Femur (tissue), 1 donor: ENCODE measurements at regions not wholly inside any gene's neighbourhood (a gene's known extent, or its start where the extent isn't known, plus 50 kb on each side); places are given as distances from the start of the nearest gene placed in this dataset.
"Not testable (repeated sequence)": the region's sequence is repeated elsewhere in the genome, so short reads cannot be mapped to it uniquely, and the experiment has no call there.

Experiments
- DNase-seq: peaks from one replicate; pipeline ENCODE4 v3.0.0-alpha.2; 2017

DNA sequence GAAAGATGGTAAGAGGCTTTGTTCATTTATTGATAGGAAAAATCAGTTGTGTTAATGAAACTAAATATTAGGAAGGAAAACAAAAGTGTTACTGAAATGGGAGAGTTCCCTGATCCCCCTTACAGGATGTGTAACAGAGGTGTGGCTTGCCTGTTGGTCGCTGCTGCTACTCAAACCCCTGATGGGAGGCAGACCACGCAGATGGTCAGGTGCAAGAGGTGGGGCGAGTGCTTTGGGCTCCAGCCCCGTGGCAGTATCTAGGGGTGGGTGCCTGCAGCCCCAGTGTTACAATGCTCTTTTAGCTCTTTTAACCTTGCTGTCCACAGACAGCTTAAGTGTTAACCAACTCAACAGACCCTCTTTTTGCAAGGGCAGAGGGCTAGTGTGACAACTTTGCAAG is 319.6 kb upstream of the DCN start:
- no peak for DNase-seq

DNA sequence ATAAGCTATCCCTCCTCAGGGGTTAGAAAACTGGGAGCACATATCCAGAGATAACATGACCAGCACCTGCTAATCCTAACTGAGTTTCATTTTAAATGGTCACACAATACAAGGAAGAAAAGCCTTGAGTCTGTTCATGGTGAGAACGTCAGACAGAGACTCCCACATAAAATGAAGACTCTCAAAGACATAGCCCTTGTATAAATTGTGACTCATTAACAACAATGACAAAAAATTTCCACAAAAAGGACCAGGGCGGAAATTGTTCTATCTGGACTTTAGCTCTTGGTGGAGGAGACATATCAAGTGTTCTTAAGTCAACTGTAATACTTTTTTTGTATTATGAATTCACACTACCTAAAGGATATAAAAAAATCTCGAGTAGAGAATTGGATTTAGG is 313.7 kb upstream of the DCN start:
- no peak for DNase-seq

DNA sequence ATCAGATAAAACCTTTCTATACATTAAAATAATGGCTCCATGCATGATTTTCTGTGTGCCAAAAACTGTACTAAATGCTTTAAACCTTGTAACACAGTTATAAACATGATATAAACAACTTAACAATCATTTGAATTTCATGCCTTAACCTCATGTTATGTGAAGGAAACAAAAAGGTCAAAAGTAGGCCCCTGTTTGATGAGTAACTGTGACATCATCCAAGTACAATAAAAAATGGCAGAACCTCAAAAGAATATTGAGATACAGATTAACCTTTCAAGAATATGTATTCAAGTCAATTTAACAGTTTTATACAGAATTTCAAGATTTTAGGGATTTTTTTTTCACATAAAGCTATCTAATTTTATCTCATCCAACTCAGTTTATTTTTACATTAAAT is 310.7 kb upstream of the DCN start:
- DNase-seq, result no peak

DNA sequence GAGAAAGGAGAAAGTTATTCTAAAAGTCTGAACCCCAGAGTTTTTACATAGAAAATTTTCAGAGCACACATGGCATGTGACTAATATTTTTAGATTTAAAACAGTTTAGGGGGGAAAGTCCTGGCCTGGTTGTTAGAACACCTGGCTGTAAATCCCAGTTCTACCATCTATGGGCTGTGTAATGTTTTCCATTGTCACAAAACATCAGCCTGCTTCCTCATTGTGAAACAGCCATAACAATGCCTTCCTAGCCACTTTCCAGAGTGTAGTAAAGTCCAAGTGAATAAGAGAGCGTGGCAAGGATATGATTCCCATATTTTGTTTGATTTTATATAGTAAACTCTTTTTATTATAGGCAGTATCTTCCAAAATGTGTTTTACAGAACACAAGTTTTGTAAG is 310.0 kb upstream of the DCN start:
- no peak for DNase-seq

DNA sequence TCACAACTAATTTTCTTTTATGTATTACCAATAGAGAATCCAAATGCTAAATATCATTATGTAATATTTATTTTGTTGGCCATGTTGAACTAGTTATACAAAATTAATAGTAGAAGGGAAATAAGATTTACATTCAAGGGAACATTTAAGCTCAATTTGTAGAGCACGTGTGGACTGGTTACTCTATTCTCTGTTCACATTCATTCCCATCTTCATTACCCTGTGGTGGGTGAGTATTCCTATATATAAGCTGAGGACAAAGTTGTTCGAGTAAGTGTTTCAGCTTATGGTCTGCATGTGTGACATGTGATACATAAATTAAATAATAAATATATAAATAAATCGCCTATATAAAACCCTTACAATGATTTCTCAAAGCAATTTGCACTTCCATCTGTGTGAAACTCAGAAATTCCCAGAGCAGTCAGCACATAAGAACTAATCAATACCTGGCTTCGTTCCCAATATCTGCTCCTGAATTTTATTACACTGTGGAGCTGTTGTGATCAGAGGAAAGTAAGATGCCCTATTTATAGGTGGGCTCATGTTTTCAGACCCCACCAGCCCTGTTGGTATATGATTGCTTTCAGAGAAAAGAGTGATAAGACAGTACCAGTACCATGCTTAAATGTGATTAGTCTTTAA is 308.2 kb upstream of the DCN start:
- no peak for DNase-seq

DNA sequence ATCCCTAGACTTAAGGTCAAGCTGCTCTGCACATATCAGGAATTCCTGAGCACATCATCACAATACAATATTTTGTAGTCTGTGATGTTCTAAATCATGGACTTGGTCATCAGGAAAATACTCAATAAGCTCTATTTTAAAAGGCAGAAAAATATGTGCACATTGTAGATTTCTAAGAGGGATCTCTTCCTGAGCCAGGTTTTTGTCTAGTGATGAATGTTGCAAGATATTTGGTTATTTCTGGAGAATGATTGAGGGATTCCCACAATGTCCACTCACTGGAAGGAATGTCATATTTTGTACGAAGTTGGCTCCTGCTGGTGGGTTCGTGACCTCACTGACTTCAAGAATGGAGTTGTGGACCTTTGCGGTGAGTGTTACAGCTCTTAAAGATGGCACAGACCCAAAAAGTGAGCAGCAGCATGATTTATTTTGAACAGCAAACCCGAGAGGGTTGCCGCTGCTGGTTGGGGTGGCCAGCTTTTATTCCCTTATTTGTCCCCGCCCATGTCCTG is 300.9 kb upstream of the DCN start:
- DNase-seq, result no peak

DNA sequence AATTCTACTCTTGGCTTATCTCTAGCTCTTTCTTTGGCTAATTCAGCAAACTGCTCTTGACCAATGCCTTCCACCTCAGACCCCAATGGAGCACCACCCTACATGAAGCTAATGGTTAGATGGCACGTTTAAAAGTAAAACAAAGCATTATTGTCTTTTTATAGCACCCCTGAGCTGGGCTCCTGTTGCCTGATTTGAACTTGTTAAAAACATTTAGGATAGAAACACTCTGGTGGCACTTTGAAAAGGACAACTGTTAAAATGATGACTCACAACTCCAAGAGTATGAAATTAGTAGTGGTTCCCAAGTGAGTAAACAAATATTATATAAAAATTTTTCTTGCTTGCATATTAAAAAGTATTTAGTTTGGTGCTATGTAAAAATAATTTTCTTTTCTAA is 299.6 kb upstream of the DCN start:
- no peak for DNase-seq

DNA sequence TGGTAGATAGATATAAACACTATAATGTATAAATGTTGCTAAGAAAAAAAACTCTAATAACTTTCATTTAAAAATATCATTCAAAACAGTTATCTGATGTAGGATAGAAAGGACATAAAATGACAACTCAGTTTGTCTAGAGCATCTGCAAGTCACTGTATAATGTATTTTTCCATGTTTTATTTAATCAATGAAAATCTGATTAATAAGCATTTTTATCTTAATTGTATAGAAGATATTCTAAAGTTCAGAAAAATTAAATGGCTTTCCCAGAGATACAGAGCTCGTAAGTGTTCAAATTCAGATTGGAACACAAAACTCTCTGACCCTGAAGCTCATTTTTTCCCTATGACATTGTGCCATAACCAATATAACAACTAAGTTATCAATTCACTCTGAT is 295.9 kb upstream of the DCN start:
- no peak for DNase-seq

DNA sequence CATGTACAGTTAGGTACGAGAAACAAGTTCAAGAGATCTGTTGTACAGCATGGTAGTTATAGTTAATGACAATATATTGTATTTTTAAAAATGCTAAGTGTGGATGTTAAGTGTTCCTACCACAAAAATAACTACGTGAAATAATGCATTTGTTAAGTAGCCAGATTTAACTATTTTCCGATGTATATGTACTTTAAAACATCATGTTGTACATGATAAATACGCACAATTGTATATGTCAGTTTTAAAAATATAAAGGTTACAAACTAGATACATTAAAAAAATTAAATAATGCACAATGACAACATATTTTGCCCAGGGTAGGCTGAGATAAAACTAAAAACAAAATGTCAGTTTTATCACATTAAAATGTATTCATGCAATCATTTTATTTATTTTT is 285.1 kb upstream of the DCN start:
- DNase-seq, result no peak

DNA sequence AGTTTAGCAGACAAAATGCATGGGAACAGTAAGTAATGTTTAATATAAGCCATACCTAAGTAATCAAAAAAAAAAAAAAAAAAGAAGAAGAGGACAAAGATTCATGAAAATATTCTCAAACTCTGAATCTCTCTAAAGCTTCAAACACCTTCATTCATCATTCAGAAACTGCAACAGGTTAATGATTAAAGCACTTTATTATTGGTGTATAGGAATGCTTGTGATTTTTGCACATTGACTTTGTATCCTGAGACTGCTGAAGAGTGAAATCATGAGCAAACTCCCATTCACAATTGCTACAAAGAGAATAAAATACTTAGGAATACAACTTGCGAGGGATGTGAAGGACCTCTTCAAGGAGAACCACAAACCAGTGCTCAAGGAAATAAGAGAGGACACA is 278.4 kb upstream of the DCN start:
- DNase-seq, result no peak

DNA sequence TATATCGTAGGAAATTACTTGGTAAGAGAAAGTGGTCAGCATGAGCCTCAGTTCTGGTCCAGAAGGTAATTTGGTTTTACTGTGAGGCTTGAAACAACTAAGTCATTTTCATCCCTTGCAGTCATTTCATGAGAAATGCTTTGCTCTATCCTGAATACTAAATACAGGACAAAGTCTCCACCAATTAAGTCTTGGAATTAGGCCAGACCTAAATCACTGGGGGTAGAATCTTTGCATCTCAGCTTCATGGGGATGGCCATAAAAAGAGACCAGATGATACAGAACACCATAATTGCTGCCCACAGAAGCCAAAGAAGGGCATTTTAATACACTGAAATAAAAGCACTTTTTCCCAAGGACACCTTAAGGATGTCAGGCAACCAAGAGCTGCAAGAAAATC is 277.9 kb upstream of the DCN start:
- DNase-seq, result no peak

DNA sequence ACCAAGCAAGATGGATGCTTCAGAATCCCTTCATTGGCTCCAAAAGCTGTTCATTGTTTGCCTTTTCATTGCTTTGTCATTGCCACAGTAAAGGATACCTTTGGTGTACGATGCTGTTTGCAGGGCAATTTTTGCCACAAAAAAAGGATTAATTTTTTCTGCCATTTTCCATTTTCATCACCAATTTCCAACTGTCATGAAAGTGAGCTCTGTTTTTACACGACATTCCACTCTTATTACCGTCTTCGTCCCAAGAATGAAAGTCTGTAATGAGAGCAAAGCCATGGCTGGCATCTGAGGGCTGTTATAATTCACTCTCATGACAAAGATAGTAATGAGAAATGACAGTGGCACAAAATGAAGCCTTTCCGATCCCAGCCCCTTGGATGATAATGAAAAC is 272.7 kb upstream of the DCN start:
- no peak for DNase-seq

DNA sequence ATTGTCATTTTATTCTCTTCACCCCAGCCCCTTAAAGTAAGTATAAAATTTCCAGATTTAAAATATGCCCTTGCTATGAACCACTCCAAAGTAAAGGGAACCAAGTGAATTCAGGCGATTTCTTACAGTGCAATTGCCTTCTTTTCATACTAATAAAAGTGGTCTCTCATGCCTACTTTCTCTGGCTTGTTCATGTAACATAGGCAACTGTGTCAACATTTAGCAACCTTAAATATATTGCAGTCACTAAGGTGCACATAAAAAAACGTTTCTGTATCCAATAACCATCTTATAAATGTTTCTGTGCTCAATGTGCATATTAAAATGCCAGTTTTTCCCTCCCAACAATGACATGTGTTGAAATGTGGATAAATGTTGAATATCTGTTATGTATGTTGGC is 271.6 kb upstream of the DCN start:
- DNase-seq, result no peak

DNA sequence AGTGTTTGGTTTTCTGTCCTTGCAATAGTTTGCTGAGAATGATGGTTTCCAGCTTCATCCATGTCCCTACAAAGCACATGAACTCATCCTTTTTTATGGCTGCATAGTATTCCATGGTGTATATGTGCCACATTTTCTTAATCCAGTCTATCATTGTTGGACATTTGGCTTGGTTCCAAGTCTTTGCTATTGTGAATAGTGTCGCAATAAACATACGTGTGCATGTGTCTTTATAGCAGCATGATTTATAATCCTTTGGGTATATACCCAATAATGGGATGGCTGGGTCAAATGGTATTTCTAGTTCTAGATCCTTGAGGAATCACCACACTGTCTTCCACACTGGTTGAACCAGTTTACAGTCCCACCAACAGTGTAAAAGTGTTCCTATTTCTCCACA is 269.8 kb upstream of the DCN start:
- not testable (repeated sequence) for DNase-seq

DNA sequence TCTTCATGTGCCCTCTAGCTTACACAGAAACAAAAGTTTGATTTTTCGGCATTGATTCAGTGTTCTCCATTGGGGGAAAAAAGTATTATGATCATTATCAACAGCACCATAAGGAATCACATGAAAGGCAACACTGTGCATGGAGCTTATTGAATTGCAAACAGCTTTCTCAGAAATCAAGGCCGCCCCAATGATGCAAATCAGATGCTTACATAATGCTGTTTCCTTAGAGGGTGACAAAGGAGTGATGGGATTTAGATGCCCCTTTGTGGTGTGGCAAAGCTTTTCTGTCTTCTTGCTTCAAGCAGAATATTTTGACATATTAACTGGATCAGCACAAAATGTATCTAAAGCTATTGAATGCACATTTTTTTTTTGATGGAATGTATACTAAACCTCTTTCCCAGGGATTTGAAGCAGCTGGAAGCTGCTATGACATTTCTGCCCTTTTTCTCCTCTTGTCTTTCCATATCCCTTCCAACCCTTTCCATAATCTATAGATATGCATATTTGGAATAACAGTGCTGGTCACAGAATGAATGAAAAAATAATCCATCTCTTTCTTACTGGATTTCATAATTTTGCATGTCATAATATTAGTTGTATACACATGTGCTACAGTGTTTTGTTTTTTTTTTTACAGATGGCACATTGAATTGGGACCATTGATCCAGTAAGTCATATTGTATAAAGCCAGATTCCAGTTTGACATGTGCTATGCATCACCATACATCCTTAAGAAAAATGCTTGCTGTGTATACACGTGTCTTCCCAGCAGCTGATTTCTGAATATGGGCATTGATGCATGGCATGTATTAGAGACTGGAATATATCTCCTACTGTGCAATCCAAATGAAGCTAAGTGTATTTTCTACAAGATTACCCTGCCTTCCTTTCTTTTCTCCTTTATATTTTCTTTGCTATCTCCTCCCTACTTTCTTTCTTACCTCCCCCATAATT is 259.7 kb upstream of the DCN start:
- no peak for DNase-seq

DNA sequence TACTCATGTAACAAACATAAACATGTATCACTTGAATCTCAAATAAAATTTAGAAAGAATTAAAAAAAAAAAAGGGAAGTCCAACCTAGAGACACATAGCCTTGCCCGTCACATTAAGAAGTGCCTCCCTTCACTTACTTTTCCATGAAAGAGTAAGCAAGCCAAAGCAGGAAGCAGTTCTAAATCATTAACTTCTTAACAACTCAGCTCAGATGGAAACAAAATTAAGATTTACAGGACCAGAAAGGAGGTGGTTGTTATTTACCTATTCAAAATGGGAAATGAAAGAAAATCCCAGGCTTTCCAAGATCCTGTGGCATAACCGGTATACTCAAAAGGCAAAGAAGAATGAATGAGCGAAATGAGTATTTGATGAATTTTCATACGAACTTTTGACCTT is 258.6 kb upstream of the DCN start:
- DNase-seq, result no peak

DNA sequence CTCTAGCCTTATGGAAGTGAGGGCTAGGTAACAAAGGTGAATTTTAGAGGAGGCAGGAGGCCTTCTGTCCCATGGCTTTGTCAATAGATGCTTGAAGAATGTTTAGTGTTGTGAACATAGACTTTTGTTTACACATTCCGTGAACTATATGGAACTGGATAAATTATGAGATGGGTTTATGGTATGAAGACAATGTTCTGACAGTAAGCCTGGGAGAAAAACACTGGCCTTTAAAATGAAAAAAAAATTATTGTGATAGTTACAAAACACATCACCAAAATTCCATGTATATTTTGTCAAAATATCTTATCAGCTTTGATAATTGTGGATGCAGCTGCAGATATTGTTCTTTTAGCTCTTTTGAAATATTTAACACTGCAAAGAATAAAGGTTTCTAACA is 251.5 kb upstream of the DCN start:
- DNase-seq, result no peak

DNA sequence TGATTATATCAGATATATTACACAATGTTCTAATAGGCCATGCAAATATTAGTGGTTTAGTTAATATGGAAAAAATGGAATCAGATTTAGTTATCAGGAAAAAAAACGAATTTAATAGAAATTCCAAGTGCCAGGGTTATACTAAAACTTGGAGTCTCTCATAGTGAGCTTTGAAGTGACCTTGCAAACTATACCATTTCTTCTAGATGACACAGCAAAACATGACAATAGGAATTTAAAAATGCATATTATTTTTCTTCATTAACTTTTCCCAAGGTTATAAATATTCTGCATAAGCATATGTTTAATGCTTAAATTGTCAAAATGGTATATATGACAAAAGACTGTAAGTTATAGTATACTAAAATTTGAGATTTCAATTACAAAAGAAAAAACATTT is 250.1 kb upstream of the DCN start:
- DNase-seq, result no peak

DNA sequence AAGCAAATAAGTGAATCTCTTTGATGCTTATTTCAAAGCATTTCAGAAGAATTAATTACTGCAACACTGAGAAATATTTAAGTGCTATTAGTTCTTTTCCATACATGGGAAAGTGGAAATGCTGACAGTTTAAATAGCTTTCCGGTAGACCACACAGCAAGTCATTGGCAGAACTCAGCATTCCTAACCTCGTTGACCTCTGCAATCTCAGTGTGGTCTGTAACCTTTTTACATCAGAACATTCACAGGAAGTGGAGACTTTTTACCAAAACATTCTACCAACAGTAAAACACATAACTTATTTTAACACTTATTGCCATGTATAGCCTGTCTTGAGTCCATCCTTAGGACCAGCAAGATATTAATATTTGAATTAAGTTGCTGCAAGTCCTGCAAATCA is 249.5 kb upstream of the DCN start:
- no peak for DNase-seq

DNA sequence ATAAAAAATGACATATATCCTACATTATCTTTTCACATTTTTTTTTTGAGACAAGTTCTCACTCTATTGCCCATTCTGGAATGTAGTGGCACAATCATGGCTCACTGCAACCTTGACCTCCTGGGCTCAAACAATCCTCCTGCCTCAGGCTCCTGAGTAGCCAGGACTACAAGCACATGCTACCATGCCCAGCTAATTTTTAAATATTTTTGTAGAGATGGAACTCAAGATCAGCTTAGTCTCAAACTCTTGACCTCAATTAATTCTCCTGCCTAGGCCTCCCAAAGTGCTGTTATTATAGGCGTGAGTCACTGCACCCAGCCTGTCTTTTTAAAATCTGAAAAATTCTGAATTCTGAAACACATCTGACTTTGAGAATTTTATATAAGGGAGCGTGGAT is 241.9 kb upstream of the DCN start:
- no peak for DNase-seq

DNA sequence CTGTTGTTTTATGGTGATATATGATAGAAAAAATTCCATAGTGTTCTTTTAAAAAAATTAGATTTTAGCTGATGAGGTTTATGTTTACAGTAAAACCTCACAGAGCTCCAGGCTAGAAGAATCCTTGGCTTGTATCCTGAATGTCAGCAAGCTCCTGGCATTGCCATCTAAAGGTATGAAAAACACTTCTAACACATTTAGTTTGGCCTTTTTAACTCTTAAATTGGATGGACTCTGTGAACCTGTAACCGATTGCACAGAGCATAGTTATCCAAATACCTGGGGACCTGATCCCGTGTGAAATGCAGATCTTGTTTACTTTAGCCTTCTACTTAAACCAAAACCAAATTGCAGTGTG is 241.1 kb upstream of the DCN start:
- DNase-seq, result no peak

DNA sequence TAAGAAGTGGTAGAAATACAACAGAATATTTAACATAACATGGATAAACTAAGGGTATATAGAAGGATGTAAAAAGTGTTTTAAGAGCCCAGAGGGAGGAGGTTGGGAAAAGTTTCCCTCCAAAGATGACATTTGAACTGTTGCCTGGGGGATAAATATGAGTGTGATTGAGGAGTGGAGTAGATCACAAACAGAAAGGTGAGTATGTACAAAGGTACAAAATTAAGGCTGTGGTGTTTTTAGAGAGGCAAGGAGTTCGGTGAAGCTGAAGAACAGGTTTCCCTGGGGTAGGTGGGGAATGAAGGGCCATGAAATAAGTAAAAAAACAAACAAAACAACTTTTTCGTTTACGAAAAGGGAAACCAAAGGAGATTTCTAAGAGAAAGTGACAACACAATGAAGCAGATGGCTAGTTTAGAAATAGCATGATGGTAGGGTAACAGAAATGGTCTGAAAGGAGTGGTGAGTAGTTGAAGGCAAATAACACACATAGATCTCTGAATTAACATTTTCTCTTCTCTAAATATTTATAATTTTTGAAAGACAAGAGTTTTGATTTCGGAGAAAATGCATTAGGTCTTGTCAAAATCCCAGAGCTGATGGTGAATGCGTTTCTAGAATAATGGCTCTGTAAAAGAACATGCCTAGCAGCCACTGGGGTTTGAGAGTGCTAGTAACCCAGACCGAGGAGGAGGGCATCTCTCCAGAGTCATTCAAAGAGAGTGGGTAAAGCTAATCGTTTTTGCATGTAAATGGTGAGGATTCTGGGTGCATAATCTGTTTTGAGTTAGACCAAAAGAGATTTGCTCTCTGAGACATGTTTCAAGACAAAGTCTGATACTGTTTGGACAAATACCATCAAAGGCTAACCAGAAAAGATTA is 240.4 kb upstream of the DCN start:
- no peak for DNase-seq

DNA sequence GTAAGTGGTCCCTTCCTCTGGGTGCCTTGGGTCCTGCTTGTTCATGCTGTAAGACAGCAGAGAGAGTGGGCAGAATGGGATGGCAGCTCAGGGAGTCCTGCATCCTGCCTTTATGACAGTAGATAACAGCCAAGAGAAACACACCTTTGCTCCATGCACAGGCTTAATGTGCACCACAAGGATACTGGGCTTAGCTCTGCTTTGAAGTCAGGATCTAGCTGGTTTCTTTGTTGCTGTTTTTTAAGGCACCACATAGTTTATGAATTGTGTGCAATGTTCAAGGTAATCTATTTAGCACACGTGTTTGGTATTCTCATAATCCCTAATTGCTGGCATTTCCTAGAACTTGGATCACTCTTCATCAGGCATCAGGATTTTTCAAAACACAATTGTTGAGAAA is 239.5 kb upstream of the DCN start:
- no peak for DNase-seq

DNA sequence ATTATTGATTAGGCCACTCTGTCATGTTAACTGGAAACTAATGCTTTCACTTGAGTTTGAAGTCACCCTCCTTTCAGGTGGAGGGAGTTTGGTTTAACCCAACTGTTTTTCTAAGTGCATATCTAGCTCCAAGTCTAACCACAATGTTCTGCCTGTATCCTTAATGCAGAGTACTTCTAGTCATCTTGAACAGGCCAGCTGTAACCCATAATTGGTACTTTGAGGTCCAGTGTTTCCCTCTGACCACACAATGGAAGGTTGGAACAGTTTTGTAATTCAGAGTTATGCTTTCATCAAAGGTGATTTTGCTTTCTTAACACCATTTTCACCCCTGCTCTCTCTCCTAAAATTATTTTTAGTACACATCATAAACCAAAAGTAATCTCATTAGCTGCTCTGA is 237.2 kb upstream of the DCN start:
- DNase-seq, result no peak
